ENCODE measurements at regions not wholly inside any gene's neighbourhood (a gene's known extent, or its start where the extent isn't known, plus 50 kb on each side); places are given as distances from the start of the nearest gene placed in this dataset.

DNA sequence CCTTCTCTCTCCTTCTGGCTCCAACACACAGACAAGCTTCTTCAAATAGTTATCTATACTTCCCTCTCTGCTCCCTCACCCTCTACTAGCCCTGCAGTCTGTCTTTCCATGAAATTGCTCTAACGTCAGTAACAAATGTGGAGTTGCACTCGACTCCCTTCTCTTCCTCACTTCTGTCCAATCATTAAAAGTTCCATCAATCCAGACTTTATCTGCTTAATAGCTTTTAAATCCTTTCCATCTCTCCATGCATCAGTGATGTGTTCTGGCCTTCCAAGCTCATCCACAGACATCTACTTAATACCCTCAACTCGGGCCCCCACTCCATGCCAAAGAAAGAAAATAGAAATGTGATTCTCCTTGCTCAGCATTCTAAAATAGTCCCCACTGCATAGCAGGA is 422.1 kb upstream of the CDH5 start:
- DNase-seq = no peak

DNA sequence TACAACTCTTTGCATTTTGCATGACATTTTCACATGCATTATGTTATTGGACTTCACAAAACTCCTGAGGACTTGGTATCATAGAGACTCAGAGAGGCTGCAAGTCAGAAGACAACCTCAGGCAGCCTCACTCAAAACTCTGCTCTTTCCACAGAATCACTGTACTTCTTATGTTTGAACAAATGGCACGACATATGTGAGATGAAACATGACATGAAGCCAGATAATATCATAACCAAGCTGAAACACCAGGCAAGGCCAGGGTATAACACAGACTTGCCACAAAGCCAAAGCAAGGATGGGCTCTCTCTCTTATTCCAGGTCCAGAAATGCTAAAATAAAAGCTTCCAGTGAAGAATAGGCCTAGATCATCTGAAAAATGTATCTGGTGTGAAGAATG is 425.8 kb upstream of the CDH5 start:
- DNase-seq = no peak

DNA sequence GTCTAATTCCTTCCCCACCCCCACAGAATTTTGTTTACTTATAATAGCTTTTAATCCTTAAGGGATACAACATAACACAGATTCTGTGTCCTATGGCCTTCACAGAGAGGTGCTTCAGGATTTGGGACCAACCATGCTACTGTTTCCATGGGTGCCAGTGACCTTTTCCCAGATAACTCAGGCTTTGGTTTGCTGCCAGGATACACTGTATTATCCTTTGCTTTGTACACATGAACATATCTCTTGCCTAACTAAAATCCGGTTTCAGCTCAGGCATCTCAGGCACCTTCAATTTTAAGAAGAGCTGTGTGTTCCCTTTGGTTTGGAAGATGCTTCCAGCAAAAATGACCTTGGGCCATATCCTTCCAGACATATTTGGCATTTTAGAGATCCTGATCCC is 428.4 kb upstream of the CDH5 start:
- DNase-seq = no peak

DNA sequence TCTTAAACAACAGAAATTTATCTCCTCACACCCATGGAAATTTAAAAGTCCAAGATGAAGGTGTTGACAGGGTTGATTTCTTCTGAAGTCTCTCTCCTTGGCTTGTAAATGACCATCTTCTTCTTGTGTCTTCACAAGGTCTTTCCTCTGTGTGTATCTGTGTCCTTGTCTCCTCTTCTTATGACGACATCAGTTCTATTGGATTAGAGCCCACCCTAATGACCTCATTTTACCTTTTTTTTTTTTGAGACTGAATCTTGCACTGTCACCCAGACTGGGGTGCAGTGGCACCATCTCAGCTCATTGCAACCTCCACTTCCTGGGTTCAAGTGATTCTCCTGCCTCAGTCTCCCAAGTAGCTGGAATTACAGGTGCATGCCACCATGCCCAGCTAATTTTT is 429.0 kb upstream of the CDH5 start:
- no peak for DNase-seq

DNA sequence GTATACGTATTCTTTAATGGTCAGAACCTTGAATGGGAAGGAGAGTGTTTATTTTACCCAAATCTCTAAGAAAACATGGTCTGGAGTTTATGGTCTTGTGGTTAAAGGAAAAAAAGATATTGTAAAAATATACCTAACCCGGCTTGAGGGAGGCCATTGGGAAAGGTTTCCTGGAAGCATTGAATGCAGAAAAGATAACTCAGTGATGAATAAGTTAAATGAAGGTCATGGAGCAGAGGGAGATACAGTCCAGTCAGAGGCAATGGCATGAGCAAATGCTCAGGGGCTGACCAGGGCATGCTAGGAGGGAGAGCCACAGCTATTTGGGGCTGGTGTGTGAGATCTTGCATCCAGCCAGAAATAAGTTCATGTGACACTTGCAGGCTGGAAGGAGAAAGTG is 430.4 kb upstream of the CDH5 start:
- no peak for DNase-seq

DNA sequence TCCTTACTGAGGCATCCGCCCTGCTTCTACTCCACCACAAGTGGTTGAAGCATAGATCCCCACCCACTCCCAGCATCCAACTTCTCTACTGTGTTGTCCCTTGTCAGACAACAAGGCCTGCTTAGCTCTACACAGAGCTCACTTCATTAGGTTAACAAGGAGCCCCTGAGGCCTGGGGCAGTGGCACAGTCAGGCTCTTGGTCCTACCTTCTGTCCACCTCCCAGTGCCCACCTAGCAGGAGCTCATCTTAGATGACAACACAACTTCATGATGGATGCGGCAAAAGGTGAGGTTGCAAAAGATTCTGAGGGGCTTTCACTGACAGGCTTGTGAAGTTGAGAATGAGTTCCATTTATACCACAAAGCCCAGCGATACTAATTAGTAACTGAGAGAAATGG is 432.0 kb upstream of the CDH5 start:
- no peak for DNase-seq

DNA sequence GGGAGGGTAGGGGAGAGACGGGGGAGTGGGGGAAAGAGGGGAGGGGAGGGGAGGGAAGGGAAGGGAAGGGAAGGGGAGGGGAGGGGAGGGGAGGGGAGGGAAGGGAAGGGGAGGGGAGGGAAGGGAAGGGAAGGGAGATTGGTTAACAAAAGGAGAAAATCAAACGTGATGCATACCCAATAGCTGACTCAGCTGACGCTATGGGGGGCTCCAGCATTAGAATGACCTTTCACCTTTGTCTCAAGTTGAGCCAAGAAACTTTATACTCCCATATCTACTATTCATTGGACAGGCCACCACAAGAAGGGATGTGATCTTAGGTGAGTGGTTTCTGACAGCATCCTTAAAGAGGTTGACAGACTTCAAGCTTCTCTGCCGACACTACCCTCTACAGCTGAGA is 432.8 kb upstream of the CDH5 start:
- DNase-seq = no peak

DNA sequence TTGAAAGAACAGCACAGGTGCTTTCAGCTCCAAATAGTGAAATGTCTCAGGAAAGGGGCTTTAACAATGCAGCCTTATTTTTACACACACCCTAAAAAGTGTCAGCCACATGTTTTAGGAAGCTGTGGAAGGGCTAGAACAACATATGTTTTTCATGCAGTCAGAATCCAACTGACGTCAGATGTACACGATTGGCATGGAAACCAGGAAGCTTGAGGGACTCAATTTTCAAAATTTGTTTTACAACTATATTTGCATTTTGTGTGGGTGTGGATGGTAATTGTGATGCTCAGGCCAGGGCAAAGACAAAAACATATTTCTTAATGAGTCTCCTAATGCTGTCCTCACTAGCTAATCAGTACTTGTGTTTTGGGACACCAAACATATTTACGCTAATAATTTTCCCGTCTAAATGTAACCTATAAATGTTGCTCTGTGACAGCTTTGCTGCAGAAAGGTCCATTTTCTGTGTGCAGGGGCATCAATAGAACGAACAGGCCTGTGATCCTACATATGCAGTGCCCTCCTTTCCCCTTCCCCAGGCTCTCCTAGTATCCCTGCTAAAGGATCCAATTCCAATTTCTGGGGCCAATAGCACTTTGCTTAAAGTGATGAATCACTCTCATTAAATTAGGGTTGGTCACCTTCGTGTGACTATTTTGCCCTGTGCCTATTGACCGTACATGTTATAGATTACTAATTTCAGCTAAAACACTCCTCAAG is 434.0 kb upstream of the CDH5 start:
- no peak for DNase-seq

DNA sequence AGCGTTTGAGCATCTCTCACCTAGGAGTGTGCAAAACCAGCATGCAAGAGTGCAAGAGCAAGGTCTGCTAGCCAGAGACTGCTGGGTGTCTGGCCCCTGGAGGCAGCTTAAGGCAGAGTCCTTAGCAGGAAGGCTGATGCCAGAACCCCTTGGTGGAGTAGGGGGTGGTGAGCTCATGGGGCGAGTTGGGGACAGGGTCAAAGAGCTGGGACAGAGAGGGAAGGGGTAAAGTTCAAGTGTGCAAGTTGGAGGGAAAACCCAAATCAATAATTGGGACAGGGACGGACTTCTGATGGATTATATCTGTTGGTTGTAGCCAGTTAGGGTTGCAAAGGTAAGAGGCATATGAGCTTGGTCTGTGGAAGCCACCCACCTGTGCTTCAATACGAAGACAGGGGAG is 443.6 kb upstream of the CDH5 start:
- DNase-seq = no peak

DNA sequence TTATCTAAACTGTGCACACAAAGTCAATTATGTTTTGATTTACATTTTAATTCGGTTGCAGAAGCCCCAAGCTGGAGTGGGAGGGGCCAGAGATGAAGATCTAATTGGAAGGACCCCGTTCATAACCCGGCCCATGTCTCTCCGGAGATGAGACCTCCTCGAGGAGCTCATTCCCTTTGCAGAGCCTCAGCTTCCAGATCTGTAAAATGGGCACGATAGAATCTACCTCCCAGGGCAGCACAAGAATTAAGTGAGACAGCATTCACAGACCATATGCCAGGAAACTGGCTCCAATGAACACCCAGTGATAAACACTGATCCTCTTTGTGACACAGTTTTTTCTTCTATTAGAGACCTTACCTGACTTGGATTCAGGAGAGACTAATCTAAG is 446.5 kb upstream of the CDH5 start:
- DNase-seq = no peak

DNA sequence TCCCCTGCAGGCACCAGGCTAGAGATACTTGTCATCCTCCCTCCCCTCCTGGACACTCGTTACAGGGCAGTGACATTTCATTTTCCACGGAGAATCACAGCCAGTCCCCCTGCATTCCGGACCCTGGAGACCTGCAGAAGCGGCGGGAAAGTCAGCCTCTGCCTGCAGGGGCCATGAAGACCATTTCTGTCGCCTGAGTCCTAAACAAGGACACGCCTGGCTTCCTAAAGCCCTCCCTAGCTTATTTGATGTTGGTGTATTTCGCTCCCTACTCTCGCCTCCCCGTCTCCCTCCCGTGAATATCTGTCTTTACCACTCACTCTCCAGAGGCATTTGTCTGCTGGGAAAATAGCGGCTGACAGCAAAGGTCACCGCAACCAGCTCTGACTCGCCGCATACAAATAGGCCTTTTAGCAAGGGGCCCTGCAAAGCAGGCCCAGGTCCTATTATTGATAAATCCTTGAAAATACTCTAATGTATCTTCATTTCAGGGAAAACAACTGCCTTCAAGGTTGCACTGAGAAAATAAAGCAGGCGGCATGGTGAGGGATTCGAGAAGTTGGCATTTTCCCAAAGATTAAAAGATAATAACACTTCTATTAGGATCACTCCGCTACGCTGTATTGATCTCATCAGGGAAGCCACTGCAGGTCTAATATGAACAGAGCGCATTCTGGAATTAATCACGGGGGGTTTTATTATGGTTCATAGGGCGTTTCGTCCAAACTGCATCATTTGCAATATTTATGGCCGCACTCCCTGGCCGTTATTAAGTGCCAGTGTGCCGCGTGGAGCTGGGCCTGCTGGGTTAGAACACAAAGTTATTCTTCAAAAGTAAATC is 447.1 kb upstream of the CDH5 start:
- DNase-seq = no peak

DNA sequence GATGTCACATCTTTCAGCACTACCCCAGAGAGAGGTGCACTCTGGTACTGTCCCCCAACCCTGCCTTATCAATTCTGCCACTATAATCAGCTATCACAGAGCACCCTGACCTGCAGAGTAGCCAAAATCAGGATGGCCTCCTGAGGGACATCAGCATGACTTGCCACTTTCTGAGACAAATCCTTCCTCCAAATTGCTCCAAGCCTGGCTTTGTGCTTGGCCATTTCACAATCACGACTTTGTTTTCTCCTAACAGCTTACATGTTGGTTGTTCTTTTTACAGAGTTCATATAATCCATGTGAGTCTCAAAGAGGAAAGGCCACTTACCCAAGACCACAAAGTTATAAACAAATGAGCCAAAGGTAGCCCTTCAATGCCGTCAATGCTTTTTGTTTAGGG is 449.0 kb upstream of the CDH5 start:
- no peak for DNase-seq

DNA sequence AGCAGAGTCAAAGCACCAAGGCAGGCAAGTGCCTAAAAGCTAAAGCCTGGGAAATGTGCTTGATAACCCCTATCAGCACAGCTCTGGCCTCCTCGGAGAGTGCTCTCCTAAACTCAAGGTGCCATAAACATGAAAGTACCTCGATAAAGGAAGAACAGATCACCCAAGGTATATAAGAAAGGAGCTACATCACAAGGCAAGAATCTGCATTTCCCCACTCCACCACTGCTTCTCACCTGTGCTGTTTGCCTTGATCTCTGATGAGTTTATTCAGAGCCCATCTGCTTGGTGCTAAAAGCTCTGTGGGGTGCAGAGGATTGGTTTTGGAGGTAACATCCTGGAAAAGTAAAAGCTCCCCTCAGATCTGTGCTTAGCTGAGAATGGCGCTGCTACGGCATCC is 449.5 kb upstream of the CDH5 start:
- DNase-seq = no peak

DNA sequence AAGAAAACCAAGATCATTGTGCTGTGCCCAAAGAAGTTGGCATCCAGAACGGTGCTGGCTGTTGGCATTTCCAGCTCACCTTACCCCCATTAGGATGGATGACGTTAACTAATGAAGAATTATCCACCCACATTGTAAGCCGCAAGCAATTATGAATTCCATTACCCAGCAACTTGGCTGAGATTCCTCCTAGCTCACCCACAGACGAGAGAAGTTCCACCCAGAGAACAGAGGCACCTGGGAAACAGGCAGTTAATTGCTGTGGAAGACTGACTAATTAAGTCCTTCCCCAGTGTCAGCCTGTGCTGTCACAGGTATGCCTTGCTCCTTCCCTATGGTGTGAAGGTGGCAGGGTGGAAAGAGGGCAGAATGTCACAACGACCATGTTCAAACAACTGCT is 456.2 kb upstream of the CDH5 start:
- DNase-seq = no peak

DNA sequence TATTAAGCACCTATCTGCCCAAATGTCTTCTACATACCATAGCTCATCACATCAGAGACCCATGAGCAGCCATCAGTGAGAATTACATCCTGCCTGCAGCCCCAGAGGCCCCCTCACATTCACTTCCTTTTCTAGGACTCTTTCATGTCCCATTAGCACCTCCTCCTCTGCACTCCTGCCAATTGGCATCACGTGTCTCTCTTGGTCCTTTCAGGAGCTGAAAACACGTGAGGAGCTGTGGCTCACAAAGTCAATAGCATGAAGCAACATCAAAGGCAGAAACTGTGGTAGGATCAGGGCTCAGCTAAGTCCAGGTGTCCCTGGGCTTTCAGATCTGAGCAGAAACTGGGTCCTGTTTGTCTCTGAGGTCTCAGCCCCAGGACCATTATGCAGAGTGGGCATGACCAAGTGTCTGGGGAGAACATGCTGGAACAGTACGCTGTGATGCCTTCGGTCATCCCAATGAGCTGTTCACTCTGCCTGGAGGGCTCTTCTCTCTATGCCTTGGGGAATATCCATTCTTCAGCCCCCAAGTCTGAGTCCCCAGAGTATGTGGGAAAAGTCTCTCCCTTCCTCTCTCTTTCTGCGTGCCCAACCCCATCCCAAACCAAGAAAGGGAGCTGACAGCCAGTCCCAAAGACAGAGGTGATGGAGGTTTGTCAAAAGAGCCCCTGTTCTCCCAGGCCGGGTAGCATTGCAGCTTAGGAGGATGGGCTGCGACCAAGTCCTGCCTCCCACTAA is 457.0 kb upstream of the CDH5 start:
- no peak for DNase-seq

DNA sequence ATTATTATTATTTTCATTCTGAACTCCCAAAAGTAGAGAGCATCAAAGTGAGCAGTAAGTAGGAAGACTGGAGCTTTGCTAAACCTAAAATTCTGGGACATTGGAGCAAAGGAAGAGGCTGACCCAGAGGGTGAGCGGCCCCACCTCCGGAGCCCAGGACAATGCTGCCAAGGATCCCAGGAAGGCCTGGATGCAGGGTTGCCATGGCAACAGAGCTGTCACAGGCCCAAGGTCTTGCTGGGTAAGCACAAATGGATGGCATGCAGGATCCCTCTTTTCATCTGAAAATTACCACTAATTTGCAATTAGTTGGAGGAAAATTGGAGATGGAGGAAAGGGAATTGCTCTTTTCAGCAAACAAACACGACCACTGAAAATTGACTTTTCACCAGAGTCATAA is 457.9 kb upstream of the CDH5 start:
- DNase-seq = no peak

DNA sequence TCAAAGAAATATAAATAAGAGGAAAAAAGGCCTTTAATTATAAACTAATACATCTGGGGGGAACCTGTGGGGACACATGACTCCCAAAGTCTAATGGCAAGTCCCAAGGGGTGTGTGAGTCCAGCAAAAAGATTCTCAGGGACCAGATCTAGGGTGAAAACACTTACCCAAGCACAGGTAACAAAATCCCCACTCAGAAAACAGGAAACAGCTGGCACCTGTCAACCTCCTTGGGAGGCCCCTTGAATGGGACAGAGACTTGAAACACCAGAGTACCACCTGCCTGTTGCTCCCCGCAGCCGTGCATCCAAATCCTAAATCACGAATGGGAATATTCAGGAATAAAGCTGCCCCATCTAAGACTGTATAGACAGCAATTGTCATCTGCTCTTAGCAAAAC is 461.2 kb upstream of the CDH5 start:
- DNase-seq = no peak

DNA sequence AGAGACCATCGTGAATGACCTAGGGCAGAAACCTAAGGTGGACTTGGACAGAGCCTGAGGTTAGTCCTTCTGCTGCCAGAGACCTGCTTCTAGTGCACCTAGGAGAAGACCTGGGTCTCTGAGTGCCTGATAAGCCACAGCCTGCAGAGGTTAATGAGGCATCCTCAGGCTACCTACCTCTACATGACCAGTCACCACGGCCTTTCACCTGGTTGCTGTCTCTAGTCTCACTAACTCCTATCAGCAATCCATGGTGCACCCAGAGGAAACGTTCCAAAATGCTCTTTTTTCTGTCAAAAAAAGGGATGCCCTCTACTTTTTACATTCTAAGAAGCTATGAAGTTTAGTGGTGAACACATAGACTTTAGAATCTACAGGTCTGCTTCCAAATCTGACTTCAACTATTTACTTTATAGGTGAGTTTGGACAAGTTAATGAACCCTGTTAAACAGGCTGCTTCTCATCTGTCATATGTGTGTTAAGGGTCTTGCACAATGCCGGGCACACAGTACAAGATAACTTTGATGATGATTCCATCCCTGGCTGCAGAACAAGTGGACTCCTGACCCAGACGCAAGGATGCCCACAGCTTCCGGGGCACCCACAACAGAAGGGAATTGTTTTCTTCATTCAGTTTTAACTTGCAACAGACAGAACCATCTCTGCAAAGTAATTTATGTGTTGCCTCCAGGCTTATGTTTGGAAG is 469.9 kb upstream of the CDH5 start:
- DNase-seq = no peak

DNA sequence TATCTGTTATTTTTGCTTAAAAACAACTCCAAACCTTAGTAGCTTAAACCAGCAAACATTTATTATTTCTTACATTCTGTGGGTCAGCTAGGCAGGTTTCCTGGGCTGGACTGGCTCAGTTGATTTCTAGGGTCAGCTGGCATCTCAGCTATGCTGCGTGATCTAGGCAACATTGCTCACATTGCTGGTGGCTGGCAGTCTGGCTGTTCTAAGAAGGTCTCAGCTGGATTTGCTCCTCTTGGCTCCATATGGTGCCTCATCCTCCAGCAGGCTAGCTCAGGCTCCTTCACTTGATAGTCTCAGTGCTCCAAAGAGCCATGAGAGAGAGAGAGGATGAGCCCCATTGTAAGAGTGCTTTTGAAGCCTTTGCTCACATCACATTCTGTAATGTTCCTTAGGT is 470.6 kb upstream of the CDH5 start:
- DNase-seq = no peak

DNA sequence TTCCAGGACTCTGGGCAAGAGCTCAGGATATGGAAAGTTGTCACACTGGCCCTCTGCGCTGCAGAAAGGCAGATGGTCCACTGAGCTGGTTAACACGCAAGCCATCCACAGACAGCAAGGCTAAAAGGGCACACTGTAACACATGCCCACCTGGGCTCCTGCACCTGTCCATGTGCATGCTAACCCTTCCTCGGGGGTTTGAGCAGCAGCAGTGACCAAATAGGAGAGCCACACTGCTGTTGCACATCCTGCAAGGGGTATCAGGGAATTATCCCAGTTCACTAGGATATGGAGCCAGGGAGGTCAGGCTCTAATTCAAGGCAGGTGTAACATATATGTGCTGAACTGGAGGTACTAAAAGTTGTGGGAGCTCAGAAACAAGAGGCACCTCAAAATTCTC is 471.0 kb upstream of the CDH5 start:
- DNase-seq = no peak

DNA sequence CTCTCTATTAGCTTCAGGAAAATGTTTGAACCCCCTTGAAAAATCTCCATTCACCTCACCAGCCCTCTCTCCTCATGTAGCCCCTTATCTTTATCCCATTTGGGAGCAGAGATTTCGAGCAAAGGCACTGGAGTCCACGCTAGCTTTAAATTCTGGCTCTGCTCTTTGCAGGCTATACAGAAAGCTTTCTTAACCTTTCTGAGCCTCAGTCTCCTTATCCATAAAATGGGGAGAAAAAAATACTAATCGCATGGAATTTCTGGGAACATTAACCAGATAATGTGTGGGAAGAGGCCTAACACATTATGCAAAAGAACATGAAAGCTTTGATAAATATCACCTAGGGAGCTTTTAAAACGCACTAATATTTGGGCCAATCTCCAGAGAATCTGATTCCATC is 476.3 kb upstream of the CDH5 start:
- no peak for DNase-seq

DNA sequence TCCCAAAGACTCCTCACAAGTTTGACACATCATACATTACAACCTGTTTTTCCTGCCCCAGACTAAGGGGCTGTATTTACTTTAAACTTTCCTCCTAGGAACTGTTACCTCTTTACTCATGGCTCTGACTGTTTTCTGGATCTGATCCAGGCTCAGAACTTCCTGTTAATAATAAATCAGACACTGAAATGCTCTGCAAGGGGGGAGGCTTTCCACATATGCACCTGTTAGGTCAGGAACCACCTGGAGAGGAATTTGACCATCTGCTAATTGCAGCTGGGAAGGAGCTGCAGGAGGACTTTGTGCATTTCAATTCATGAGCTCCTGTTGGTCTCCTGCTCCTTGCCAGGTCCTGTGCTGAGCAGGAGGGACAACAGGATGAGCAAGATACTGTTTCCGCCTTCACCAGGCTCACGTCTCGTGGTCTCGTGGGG is 476.9 kb upstream of the CDH5 start:
- no peak for DNase-seq

DNA sequence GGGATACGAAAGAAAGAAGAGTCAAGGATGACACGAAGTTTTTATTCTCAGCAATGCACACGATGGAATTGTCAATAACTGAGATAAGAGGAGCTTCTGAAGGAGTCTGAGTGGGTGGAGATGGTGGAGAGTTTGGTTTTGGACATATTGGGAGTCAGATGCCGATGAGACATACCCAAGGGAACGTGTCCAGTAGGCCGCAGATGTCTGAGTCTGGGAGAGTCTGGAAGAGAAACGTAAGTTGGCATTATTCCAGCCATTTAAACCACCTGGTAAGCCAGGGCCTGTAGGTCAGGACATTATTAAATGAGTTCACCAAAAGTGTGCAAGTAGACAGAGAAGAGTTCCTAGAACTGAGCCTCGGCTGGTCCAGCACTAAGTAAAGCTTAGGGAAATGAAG is 478.3 kb upstream of the CDH5 start:
- no peak for DNase-seq
